ENCODE measurements at regions not wholly inside any gene's neighbourhood (a gene's known extent, or its start where the extent isn't known, plus 50 kb on each side); places are given as distances from the start of the nearest gene placed in this dataset.

DNA sequence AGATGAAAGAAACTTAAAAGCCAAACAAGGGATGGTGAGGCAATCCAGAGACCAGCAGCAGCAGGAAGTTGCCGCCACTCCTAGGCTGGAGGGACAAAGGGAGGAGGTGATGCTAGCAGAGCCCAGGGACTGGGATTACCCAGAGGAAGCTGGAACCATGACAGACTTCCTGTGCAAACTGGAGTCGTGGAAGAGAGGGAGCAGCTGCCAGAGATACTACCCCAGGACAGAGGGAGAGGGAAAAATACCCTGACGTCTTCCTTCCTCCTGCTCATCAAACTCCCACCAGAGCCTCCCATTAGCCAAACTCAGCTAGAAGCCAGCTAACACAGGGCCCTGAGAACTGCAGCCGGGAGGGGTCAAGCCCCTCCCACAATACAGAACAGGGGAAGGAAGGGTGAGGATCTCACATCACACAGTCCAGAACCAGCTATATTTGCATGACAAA, 101.2 kb upstream of the KLF3 start:
- peak; percentile 83 for DNase-seq (ENCODE audit: low spot score)

DNA sequence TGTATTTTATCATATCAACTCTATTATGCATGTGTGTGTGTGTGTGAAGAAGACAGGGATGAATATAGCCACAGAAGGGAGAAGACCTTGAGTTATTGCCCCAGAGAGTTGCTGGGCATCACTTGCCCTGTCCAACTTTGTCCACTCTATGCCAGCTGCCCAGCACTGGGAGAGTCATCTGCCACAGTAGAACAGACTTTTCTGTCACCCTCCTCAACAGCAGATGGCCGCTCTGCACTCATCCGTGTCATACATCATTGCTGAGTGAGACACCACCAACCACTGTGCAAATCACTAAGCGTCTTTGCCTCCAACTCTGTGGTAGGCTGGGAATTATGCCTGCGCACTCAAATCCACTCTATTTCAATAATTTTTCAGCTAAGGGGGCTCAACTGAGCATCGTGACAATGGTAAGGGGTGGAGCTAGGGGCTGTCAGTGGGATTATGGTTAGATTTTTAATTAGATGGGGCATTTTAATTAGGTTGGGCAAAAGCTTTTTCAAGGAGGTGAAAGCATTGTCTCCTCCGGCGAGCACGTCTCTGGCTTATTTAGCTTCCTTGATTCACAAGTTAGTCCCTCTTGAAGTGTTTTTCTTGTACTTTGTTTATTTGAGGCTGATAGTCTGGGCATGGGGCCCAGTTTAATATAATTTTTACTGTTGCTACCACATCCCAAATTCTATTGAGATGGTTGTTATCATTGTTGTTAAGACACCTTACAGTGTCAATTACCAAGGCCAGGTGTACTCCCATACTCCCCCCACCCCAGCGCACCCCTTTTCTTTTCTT, 100.1 kb upstream of the KLF3 start:
- no peak for DNase-seq (ENCODE audit: low spot score)

DNA sequence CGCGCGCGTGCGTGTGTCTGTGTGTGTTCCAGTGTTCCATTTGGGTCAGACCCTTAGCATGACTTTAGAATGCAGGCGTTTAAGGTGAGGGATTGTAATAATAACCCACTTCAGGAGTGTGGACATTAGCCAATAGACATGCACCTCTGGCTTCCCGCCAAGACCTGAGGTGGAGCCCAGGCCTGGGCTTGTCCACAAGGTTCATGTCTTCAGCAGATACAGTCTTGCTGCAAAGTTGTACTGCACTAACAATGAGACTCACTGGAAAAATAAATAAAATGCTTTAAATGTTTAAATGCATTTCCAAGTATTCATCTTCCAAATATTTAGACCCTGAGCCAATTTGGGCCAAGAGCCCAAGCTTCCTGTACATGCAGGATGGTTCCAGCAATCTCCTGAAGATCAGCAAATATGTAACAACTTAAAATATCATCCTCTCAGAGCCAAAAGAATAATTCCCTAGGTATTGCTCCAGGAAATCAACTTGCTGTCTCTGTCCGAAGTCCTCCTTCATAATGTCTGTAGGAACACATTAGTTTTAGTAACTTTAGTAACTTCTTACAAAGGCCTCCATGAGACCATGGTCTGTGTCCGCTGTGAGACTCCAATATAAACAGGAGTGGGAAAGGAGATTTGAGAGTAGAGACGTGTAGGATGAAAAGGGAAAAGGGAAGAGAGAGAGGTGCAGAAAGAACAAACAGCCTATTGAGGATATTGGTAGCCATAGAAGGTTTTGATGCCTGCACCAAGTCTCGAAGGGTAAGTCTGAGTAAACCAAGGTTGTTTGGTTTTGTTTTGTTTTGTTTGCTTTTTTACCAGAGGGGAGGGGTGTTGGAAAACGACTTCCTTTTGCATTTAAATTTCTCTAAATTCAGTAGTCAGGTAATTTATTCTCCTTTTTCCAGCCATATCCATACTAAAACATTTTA, 98.5 kb upstream of the KLF3 start:
- no peak for DNase-seq (ENCODE audit: low spot score)

DNA sequence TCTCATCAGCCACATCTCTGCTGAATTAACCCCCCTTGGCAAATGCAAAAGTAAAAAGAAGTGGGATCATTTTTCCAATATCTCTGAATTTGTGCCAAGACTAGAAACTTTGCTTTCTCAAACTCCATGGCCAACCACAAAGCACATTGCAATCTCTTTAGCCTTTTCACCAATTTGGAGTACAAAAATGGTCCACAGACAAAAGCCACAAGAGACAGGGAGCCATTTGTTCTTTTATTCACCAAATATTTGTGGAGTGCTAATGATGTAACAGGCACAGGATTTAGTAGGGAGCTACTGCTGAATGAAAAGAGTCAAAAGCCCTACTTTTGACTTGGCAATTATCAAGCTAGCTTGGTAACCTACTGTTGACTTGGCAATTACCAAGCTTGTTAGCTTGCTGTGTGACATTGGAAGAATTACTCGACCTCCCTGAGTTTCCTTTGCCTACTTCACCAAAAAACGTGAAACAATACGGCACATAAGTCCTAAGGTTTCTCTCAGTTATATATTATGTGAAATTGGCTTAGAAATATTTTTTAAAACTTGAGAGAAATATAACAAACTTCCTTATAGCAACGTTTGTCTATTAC, 97.1 kb upstream of the KLF3 start:
- no peak for DNase-seq (ENCODE audit: low spot score)

DNA sequence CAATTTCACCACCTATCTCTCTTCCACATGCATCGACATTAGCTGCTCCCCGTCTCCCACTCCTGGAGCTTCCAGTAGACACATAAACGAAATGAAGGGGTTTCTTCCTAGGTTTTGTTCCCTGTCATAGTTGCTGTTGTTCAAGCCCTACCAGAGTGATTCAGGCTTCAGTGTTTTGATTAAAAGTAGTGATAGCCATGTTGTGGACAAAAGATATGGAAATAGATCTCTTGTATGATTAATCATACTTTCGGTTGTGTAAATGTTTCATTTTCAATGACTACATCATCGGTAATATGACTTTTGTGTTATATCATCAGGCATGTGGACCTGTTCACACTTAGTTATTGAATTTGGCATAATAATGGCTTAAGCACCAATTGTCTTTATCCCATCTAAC, 96.5 kb upstream of the KLF3 start:
- DNase-seq (ENCODE audit: low spot score), result no peak

DNA sequence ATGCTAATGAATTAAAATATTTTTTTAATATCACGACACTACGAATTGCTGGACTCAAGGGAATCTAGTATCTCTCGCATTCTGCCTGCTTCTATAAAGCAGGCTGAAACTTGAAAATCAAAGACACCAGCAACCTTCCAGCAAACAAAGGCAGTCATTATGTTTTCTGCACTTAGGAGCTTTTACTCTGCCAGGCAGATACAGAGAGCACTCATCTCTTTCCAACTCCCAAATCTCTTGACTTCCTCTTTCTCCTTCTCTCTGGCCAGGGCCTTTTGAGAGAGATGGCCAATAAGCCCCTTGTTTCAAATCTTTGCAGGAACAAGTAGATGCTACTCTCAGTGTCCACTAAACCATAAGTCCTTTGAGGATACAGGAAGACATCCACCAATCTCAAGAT, 95.2 kb upstream of the KLF3 start:
- no peak for DNase-seq (ENCODE audit: low spot score)

DNA sequence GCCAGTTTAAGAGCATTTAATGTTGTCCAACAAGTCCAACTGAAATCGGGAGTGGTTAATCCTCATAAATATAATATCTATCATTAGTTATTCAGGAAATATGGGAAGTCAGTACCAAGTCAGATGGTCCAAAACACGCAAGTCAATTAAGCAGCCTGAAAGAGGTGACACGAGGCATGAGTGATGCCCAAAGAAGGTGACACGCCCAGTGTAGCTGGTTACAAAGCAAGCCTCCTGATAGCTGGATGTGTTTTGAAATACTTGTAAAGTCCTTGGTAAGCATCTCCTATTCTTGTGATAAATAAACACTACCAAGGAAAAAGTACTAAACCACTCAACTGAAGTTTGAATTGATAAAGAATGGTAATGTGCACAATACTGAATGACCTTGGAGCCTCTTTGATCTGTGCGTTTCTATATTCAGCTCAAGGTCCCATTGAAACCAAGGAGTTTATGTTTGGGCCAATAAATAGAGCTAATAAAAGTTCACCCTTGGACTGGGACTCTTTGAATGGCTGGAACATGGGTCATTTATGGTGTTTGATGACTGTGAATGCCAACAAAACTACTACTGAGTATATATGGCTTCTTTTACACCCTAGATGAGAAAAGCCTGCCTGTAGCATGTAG, 93.2 kb upstream of the KLF3 start:
- DNase-seq (ENCODE audit: low spot score), result no peak

DNA sequence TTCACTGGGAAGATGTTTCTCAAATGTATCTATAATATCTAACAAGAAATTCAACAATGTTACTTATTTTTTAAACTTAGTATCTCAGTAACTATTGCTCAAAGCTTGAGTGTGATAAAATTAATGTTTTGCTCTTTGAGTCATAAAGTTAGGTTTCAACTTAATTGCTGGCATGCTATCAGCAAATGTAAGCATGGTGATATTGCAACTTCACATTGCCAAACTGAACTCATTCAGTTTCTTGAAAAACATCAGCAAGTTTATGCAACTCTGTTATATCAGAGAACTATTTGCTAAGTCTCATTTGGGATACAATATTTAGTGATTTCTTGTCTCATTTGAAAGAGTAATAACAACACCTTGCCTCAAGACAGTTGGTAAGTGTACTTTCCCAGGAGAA, 91.2 kb upstream of the KLF3 start:
- DNase-seq (ENCODE audit: low spot score), result no peak

DNA sequence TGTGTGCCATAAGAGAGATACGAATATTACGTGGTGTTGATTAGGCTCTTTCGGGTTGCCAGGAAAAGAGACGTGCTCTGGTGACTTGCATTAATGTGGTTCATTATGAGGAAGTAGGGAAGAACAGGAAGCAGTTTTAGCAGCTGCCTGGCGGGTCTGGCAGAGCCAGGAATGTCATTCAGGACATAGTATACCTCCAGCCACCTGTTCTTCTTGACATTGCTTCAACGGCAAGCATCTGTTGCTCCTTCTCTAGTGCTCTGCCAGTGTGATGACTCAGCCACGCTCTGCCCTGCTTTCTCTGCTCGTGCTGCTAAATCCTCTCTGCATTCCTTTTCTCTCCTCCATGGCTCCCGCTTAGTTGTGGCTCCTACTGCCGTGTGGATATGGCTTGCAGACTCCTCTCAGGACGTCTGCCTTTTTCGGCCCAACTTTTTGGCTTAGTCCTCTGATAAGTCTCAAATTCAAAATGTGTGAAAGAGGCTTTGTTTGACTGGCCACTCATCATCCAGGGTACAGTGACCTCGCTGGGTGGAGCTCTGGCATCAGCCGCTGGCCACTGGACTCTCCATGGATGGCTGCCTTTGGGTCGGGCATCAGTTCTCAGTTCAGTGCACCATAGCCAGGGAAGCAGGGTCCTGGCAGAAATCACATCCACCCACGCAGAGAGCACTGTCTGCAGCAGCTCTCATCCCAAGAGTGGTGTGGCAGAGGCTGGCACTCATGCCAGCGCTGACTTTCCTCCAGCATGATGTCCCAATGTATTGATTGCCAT, 89.3 kb upstream of the KLF3 start:
- no peak for DNase-seq (ENCODE audit: low spot score)

DNA sequence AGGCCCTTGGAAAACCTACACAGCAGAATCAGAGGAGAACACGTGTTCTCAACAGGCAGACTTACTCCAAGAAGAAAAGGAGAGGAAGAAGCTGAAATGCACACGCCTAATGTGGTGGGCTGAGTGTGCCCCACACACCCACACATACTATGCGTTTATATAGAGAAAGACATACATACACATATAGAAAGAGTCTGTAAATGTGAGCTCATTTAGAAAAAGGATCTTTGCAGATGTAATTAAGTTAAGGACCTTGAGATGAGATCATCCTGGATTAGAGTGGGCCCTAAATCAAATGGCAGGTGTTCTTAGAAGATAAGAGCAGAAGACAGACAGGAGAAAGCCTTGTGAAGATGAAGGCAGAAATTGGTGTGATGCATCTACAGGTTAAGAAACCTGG, 87.2 kb upstream of the KLF3 start:
- DNase-seq (ENCODE audit: low spot score), result no peak

DNA sequence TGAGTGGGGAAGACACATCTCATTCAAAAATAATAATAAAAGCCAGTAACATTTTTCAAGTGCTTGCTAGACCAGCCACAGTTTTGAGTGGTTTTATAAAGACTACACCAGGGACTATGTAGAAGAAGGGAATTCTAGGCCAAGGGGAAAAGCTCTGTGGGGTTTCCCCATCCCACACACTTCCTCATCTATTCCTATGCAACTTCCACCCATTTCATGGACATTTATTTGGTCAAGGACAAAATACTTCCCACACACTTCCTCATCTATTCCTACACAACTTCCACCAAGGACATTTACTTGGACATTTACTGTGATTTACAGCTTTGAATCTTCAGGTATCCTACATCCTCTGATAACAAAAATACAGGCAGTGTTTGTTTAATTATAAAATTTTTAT, 86.5 kb upstream of the KLF3 start:
- DNase-seq (ENCODE audit: low spot score), result no peak

DNA sequence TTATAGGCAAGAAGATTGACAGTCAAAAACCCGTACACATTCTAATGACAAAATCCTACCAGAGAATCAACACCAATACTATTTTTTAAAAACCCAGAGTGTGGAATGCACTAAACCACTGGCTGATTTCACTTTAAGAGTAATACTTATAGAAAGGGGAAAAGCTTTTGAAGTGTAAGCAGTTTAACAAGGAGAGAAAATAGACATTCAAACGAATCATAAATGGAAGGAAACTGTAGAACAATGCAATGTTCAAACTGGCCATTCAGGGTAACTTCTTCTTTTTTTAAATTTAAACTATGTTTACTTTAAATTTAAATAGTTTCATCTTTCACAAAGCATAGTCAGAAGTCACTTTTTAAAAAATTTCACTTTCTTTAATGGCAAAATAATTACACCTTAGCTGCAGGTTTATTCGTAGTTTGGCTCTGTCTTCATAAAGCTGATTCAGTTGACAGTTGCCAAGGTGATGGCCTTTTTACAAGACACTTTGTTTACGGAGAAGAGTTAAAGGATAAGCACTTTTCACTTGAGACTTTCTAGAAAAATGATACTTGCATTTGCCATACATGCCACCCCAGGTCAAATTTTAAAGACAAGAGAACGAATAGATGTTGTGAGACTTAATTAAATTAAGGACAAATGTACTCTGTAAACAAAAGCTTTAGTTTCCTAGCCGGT, 82.4 kb upstream of the KLF3 start:
- DNase-seq (ENCODE audit: low spot score), result no peak

DNA sequence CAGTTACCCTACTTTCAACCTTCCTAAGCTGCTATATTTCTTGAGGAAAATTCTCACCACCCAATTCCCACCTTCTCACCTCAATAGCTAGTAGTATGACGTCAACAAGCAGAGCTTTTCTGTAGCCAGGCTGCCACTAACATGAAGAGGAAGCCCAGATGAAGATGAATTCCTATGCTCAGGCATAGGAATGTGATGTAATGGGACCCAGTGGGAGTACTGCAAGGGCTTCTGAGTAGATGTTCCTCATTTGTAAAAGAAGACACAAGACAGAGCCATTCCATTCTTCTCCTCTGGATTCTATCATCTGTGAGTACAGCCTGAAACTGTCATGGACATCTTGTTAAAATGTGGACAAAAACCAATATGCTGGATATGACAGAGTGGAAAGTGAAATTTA, 81.6 kb upstream of the KLF3 start:
- no peak for DNase-seq (ENCODE audit: low spot score)

DNA sequence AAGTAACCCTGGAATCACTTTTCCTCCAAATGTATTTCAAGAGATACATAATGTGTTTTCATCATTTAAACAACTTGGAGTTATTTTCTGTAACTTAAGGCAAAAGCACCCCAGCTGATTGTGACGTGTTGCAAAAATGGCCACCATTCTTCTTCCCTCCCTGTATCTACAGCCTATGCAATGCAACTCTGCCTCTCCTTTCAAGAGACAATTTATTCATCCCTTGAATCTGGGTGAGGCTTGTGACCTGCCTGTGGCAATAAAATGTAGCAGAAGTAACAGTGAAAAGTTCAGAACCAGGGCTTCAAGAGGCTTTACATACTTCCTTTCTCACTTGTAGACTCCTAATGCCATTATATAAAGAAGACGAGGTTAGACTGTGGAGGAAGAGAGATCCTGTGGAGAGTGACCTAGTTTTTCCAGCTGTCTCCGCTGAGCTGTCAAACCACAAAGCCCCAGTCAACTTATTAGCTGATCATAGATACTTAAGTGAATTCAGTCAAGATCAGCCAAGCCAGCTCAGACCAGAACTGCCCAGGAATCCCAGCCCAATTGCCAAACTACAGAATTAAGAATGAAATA, 81.0 kb upstream of the KLF3 start:
- DNase-seq (ENCODE audit: low spot score), result no peak

DNA sequence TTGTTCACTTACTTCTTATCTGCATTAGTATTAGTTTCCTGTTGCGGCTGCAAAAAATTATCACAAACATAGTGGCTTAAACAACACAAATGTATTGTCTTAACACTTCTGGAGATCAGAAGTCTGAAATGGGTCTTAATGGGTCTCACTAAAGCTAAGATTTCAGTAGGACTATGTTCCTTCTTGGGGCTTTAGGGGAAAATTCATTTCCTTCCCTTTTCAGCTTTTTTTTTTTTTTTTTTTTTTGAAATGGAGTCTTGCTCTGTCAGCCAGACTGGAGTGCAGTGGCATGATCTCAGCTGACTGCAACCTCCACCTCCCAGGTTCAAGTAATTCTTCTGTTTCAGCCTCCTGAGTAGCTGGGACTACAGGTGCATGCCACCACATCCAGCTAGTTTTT, 78.1 kb upstream of the KLF3 start:
- DNase-seq (ENCODE audit: low spot score), result no peak

DNA sequence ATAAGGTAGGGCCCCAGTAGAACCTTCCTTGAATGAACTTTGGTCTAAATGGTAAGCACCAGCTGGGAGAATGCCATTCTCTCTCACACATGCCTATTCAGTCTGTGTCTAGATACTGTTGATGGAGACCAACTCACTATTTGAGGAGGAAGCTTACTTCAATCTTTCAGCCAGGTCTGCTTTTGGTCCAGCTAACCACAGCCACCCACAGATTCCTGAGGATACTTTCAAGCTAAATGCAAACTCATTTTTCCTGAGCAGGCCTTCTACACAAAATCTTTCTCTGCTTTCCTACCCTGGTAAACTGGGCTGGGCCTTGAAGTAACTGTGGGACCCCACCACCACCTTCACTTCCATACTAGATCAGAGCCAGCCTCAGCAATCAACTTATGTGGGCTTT, 76.9 kb upstream of the KLF3 start:
- DNase-seq (ENCODE audit: low spot score), result no peak

DNA sequence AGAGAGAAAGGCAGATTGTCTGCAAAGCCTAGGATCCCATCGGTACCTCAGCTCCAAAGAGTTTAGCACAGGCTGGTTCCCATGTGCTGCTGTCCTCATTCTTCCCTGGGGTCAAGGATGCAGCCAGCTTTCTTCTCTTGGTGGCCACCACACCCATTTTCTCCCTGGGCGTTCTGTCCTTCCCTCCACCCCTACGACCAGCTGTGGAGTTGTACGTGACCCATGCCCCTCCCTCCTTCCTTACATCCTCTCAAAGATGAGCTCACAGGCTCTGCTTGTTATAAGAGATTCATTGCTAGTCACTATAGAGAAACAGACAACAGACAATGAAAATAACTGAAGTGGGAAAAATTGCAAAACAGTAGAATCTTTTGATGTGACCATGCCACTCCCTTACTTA, 74.0 kb upstream of the KLF3 start:
- no peak for DNase-seq (ENCODE audit: low spot score)

DNA sequence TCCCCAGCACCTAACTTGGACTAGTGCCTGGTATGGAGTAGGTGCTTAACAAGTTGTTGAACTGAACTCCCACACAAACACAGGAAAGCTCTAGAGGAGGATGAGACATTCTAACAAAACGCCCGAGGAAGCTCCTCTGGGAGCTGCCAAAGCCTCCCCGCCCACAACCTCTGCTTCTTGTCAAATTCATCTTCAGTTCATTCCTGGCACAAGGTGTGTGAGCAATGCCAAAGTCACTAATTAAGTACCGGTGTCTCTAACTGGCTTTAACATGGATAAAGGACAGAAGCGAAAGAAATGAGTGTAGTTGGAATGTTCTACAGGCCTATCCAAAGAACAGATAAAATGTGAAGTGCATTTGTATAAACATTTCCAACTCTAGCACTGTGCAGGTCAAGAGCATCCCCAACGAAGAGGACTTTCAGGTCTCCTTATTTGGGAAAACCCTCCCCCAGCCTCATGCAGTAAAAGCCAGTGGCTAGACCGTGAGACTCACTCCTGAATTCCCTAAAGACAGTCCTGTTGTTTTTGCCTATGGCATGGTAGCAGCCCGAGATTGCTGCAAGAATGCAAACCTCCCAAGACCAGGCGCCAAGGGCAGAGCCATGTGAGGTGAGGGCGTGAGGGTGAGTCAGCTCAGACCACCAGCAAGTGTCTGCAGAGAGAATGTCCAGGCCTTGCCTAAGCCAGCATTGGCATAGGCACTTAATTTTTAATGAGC, 72.2 kb upstream of the KLF3 start:
- no peak for DNase-seq (ENCODE audit: low spot score)

DNA sequence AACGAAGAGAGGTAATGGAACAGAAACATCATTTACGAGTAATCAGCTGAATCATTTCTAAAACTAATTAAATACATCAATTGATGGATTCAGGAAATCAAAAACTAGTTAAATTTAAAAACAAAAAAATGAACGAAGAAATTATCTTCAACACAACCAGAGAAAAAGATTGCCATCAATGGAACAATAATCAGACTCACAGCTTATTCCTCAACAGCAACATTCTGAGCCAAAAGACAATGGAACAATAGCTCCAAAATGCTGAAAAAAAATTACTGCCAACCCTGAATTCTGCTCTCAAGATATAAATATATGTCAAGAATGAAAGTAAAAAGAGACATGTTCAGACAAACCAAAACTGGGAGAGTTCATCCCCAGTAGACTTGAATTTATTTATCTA, 65.5 kb upstream of the KLF3 start:
- no peak for DNase-seq (ENCODE audit: low spot score)

DNA sequence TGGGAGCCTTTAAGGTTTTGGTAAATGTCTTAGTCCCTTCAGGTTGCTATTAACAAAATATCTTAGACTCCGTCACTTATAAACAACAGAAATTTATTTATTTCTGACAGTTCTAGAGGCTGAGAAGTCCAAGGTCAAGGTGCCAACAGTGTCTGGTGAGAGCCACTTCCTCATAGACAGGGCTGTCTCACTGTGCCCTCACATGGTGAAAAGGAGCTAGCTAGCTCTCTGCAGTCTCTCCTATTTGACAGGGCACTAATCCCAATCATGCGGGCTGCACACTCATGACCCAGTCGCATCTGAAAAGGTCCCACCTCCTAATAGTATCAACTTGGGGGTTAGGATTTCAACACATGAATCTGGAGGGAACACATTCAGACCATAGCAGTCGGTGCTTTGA, 63.4 kb upstream of the KLF3 start:
- DNase-seq (ENCODE audit: low spot score), result no peak

All from kidney capillary endothelial cell (primary cell).